ENCODE measurements at regions not wholly inside any gene's neighbourhood (a gene's known extent, or its start where the extent isn't known, plus 50 kb on each side); places are given as distances from the start of the nearest gene placed in this dataset.
A peak's percentile ranks its signal among the peaks of the same experiment; 100 is the strongest.

DNA sequence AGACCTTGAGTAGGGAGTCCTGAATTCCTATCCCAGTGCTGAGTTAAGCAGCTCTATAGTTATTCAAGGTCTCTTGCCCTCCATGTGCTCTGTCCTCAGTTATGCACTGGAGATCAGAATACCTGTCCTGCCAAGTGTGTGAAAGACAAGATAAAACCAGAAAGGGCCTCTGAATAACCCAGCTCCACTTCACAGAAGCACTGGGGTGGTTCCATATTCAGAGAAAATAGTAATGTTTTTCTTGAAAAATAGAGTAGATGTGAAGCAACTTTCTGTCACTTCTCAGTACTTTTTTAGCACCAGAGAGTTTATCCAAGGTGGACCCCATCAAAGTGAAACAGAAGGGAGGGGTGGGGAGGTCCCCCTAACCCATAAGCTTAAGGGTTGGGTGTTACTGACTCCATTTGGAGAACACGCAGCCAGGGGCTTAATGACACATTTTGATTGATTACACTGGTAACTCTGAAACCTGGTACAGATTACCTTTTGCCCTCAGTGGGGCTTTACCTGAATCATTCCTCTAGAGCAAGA lies 509.8 kb upstream of the JARID2 start:
- 95% methylated on average over 1 of the region's 1 CpG for WGBS

GRCh38 chr6:14736554-14736953 lies 509.3 kb upstream of the JARID2 start:
- Histone ChIP-seq H3K4me1 (ENCODE audit: insufficient read depth) (no peaks in the 10 kb centered on the region), H3K27ac (ENCODE audit: low read depth) (no peak overlapping the region), H3K4me3 (ENCODE audit: low read depth, low read length) (no peak overlapping the region), H3K36me3 (ENCODE audit: insufficient read depth) (no peaks in the 10 kb centered on the region)
- WGBS, result 93% methylated on average over 2 of the region's 2 CpGs
- no peak for DNase-seq (ENCODE audit: extremely low spot score)

More for the DNA sequence above, 509.8 kb upstream of the JARID2 start:
- DNase-seq (ENCODE audit: extremely low spot score), result no peak
- Histone ChIP-seq H3K27ac (ENCODE audit: low read depth) (no peak overlapping the region), H3K36me3 (ENCODE audit: insufficient read depth) (no peaks in the 10 kb centered on the region), H3K4me3 (ENCODE audit: low read depth, low read length) (no peak overlapping the region), H3K4me1 (ENCODE audit: insufficient read depth) (no peaks in the 10 kb centered on the region)

DNA sequence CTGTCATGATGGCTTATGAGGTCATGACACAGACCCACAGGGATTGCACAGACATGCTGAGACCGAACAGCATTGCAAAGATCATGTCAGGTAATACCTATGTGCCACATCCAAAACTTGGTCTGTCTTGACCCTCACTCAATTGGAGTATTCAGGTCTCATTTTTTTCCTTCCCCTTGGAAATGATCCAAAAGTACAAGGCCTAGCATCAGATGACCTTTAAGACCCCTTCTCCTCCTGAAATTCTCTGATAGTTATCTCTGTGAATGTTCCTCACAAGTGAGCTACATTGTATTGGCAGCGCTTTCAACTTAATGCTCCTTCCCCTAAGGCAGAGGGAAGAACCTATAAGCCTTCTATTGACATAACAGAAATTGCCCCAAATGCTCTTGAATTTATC lies 507.4 kb upstream of the JARID2 start:
- Histone ChIP-seq H3K36me3 (ENCODE audit: insufficient read depth) (no peaks in the 10 kb centered on the region), H3K4me1 (ENCODE audit: insufficient read depth) (no peaks in the 10 kb centered on the region), H3K4me3 (ENCODE audit: low read depth, low read length) (no peak overlapping the region), H3K27ac (ENCODE audit: low read depth) (no peak overlapping the region)
- DNase-seq (ENCODE audit: extremely low spot score), result no peak
- WGBS, result 96% methylated on average over 2 of the region's 2 CpGs

DNA sequence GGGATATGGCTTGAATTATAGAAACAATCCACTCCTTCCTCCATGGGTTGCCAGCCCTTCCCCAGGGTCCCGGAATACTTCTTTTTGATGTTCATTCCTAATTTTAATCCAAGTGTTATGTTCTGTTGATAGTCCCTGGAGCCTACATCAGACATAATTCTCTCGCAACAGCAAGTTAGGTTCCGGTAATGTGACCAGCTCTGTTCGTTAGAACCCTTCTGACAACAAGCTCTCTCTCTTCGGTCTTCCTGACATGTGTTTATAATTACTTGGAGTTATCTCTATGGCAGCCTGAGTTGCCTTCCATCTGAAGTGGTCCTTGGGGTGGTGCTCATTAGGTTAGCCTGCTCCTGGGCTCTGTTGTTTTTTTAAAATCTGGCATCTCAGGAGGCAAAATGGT lies 506.9 kb upstream of the JARID2 start:
- Histone ChIP-seq H3K36me3 (ENCODE audit: insufficient read depth) (no peaks in the 10 kb centered on the region), H3K4me1 (ENCODE audit: insufficient read depth) (no peaks in the 10 kb centered on the region), H3K4me3 (ENCODE audit: low read depth, low read length) (no peak overlapping the region), H3K27ac (ENCODE audit: low read depth) (no peak overlapping the region)
- no peak for DNase-seq (ENCODE audit: extremely low spot score)
- WGBS, result 72% methylated on average over 5 of the region's 5 CpGs

DNA sequence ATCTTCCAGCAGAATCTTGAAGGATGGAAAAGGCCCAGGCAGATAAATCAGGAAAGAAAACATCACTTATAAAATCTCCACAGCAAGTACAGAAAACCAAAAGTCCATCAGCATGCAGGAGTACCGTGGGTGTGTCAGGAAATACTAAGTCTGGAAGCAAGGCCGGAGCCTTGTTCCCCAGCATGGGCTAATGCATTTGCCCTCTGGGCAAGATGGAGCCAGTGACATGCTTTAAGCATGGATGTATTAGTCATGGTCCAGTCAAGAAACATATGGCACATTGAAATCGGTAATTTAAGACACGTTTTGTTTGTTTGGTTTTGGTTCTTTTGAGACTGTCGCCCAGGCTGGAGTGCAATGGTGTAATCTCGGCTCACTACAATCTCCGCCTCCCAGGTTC lies 506.0 kb upstream of the JARID2 start:
- no peak for DNase-seq (ENCODE audit: extremely low spot score)
- Histone ChIP-seq H3K27ac (ENCODE audit: low read depth) (no peak overlapping the region), H3K4me3 (ENCODE audit: low read depth, low read length) (no peak overlapping the region), H3K36me3 (ENCODE audit: insufficient read depth) (no peaks in the 10 kb centered on the region), H3K4me1 (ENCODE audit: insufficient read depth) (no peaks in the 10 kb centered on the region)
- WGBS, result 91% methylated on average over 7 of the region's 7 CpGs

GRCh38 chr6:14742171-14742570 lies 503.7 kb upstream of the JARID2 start:
- 97% methylated on average over 2 of the region's 2 CpGs for WGBS
- Histone ChIP-seq H3K4me3 (ENCODE audit: low read depth, low read length) (no peak overlapping the region), H3K36me3 (ENCODE audit: insufficient read depth) (no peaks in the 10 kb centered on the region), H3K27ac (ENCODE audit: low read depth) (no peak overlapping the region), H3K4me1 (ENCODE audit: insufficient read depth) (no peaks in the 10 kb centered on the region)
- no peak for DNase-seq (ENCODE audit: extremely low spot score)

DNA sequence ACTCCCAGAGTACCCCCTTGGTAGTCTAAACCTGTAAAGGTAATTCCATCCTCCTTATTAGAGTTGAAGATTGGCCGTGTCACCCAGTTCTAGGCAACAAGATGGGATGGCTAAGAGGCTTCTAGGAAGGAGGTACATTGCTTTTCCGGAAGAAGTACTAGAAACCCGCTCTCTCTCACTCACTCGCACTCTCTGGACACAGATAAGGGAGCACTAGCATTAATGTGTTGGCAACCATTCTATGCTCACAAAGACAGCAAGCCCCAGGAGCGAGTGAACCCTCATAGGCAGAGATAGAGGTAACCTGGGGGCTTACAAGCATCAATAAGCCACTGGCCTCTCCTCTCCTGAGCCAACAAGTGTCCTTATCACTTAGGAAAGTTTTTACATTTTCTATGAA lies 503.2 kb upstream of the JARID2 start:
- Histone ChIP-seq H3K4me1 (ENCODE audit: insufficient read depth) (no peaks in the 10 kb centered on the region), H3K27ac (ENCODE audit: low read depth) (no peak overlapping the region), H3K4me3 (ENCODE audit: low read depth, low read length) (no peak overlapping the region), H3K36me3 (ENCODE audit: insufficient read depth) (no peaks in the 10 kb centered on the region)
- 97% methylated on average over 5 of the region's 5 CpGs for WGBS
- DNase-seq (ENCODE audit: extremely low spot score), result no peak

- WGBS, result 87% methylated on average over 2 of the region's 2 CpGs
- Histone ChIP-seq H3K27ac (ENCODE audit: low read depth) (no peak overlapping the region), H3K36me3 (ENCODE audit: insufficient read depth) (no peaks in the 10 kb centered on the region), H3K4me1 (ENCODE audit: insufficient read depth) (no peaks in the 10 kb centered on the region), H3K4me3 (ENCODE audit: low read depth, low read length) (no peak overlapping the region)
- DNase-seq (ENCODE audit: extremely low spot score), result no peak
Observed at GRCh38 chr6:14743144-14743473, 502.8 kb upstream of the JARID2 start.

DNA sequence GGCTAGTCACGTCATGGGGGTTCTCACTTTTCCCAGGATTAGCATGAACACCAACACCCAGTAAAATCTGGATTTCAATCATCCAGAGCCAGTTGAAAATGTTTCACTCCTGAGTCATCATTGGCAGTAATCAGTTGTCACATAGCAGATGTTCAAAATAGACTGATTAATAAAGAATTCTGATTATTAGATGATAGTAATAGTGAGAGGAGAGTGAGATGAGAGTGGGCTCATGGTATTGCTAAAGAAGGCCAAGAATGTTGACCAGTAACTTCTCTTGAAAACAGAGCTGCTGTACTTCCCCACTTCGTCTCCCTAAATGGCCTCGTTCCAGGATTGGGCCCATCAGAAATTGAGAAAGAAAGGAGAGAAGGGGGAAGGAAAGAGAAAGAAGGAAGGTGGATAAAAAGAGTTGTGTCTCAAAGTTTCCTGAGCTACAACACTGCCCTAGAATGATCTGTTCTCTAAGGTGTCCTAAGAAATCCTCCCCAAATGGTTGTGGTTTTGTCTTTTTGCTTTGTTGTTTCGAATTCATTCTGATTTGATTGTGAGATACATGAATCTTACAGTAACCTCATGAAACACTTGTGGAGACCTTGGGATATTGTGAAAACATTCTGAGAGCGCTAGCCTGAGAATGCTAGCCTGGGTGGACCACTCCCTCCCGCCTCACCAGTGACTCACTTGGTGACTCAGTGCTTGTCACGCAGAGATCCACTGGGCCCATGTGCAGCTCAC lies 502.2 kb upstream of the JARID2 start:
- Histone ChIP-seq H3K4me3 (ENCODE audit: low read depth, low read length) (no peak overlapping the region), H3K4me1 (ENCODE audit: insufficient read depth) (no peaks in the 10 kb centered on the region), H3K36me3 (ENCODE audit: insufficient read depth) (no peaks in the 10 kb centered on the region), H3K27ac (ENCODE audit: low read depth) (peak overlapping the region; percentile 48)
- no peak for DNase-seq (ENCODE audit: extremely low spot score)
- WGBS, result 73% methylated on average over 7 of the region's 7 CpGs

GRCh38 chr6:14744212-14744556 lies 501.7 kb upstream of the JARID2 start:
- no peak overlapping the region for H3K27ac ChIP-seq (ENCODE audit: low read depth)
- 94% methylated on average over 3 of the region's 3 CpGs for WGBS
- no peak for DNase-seq (ENCODE audit: extremely low spot score)
- H3K36me3 ChIP-seq (ENCODE audit: insufficient read depth), result no peaks in the 10 kb centered on the region
- no peak overlapping the region for H3K4me3 ChIP-seq (ENCODE audit: low read depth, low read length)
- H3K4me1 ChIP-seq (ENCODE audit: insufficient read depth), result no peaks in the 10 kb centered on the region

- no peak overlapping the region for H3K4me3 ChIP-seq (ENCODE audit: low read depth, low read length)
- no peak for DNase-seq (ENCODE audit: extremely low spot score)
- no peak overlapping the region for H3K27ac ChIP-seq (ENCODE audit: low read depth)
- H3K36me3 ChIP-seq (ENCODE audit: insufficient read depth), result no peaks in the 10 kb centered on the region
- 91% methylated on average over 2 of the region's 2 CpGs for WGBS
- H3K4me1 ChIP-seq (ENCODE audit: insufficient read depth), result no peaks in the 10 kb centered on the region
Observed at GRCh38 chr6:14746139-14746837, 499.6 kb upstream of the JARID2 start.

DNA sequence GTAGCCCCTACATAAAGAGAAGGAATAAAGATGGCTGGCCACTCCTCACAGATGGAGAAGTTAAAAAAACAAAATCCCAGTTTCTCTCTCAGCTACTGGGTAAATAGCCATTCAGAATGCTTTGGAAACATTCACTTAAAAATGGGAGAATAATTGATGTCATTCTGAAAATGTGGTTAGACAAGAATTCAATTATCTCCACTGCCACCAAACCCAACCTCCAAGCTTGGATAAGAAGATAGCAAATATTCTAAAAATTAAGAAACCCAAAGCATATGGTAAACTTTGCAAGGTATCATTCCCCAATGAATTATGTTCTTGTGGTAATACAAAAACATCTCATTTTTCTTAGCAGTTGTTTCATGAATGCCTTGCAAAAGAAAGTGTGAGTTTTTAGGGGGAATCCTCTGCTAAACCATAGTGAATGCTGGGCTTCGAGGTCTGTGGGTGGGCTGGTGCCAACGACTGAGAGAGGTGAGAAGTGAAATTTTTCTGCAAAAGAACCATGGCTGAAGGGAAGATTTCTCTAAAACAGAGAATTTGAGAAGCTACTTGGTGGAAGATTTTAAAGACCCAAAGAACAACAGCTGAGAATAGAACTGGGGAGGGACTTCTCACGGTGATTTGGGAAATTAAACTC lies 497.9 kb upstream of the JARID2 start:
- no peak overlapping the region for H3K27ac ChIP-seq (ENCODE audit: low read depth)
- WGBS, result 61% methylated on average over 3 of the region's 3 CpGs
- no peaks in the 10 kb centered on the region for H3K4me1 ChIP-seq (ENCODE audit: insufficient read depth)
- H3K4me3 ChIP-seq (ENCODE audit: low read depth, low read length), result no peak overlapping the region
- DNase-seq (ENCODE audit: extremely low spot score), result no peak
- no peaks in the 10 kb centered on the region for H3K36me3 ChIP-seq (ENCODE audit: insufficient read depth)

GRCh38 chr6:14748679-14749078 lies 497.2 kb upstream of the JARID2 start:
- Histone ChIP-seq H3K4me1 (ENCODE audit: insufficient read depth) (no peaks in the 10 kb centered on the region), H3K27ac (ENCODE audit: low read depth) (no peak overlapping the region), H3K4me3 (ENCODE audit: low read depth, low read length) (no peak overlapping the region), H3K36me3 (ENCODE audit: insufficient read depth) (no peaks in the 10 kb centered on the region)
- no peak for DNase-seq (ENCODE audit: extremely low spot score)
- WGBS, result 56% methylated on average over 4 of the region's 4 CpGs

DNA sequence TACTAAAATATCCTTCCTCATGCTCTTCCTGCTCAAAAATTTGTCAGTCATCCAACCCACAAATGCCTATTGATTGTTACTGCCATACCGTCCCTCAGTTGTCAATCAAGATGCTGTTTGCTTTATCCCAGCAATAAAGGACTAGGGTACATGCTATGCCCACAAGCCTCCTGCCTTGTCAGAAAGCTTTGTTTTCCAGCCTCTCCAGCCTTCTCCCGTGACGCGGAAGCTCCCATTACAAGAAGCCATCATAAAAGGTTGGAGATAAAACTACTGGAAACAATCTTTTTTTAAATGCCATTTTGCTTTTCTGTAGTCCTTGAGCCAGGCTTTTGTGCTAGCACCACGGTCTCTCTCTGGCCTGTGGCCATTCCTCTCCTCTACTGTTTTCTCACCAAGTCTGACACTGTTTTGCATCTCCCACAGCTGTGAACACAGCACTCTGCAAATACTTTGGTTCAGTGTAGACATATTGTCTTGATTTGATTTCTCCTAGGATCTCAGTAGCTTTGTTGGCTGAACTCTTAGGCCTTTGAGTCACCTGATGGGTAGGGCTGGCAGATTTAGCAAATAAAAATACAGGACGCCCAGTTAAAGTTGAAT lies 495.7 kb upstream of the JARID2 start:
- Histone ChIP-seq H3K27ac (ENCODE audit: low read depth) (no peak overlapping the region), H3K4me1 (ENCODE audit: insufficient read depth) (no peaks in the 10 kb centered on the region), H3K4me3 (ENCODE audit: low read depth, low read length) (no peak overlapping the region), H3K36me3 (ENCODE audit: insufficient read depth) (no peaks in the 10 kb centered on the region)
- no peak for DNase-seq (ENCODE audit: extremely low spot score)
- WGBS, result 89% methylated on average over 6 of the region's 6 CpGs

Measured in urinary bladder (tissue), 3 donors.